A673 (cell line): ENCODE measurements at regions not wholly inside any gene's neighbourhood (a gene's known extent, or its start where the extent isn't known, plus 50 kb on each side); places are given as distances from the start of the nearest gene placed in this dataset.
"Not testable (repeated sequence)": the region's sequence is repeated elsewhere in the genome, so short reads cannot be mapped to it uniquely, and the experiment has no call there.

Source experiments
- EZH2 ChIP-seq: fragments of 200-600 bp; sonication (generic); IDR thresholded peaks from 2 replicates; pipeline ENCODE4 v1.6.1; 2017; ENCODE audit warnings: borderline replicate concordance, low read depth, mild to moderate bottlenecking, mixed read lengths, antibody characterized with exemption, low read length; ENCODE audit not compliant: poor library complexity, severe bottlenecking
- TF ChIP-seq, protein P1 (sequence below): fragments of 300-800, 200-600 bp; sonication (generic); conservative IDR thresholded peaks from 2 replicates; pipeline ENCODE4 v1.5.1; 2017; ENCODE audit warnings: low read depth, mild to moderate bottlenecking, antibody characterized with exemption, low read length, moderate library complexity, mixed read lengths

DNA sequence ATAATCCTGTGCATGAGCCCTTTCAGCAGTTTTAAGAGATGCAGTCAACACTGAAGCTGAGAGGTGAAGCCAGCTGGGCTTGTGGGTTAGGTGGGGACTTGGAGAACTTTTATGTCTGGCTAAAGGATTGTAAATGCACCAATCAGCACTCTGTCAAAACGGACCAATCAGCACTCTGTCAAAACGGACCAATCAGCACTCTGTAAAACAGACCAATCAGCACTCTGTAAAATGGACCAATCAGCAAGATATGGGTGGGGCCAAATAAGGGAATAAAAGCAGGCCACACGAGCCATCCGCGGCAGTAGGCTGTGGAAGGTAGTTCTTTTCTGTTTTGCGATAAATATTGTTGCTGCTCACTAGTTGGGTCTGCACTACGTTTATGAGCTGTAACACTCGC lies 374.7 kb downstream of the NPIPA8 start:
- TF ChIP-seq, protein P1, sequence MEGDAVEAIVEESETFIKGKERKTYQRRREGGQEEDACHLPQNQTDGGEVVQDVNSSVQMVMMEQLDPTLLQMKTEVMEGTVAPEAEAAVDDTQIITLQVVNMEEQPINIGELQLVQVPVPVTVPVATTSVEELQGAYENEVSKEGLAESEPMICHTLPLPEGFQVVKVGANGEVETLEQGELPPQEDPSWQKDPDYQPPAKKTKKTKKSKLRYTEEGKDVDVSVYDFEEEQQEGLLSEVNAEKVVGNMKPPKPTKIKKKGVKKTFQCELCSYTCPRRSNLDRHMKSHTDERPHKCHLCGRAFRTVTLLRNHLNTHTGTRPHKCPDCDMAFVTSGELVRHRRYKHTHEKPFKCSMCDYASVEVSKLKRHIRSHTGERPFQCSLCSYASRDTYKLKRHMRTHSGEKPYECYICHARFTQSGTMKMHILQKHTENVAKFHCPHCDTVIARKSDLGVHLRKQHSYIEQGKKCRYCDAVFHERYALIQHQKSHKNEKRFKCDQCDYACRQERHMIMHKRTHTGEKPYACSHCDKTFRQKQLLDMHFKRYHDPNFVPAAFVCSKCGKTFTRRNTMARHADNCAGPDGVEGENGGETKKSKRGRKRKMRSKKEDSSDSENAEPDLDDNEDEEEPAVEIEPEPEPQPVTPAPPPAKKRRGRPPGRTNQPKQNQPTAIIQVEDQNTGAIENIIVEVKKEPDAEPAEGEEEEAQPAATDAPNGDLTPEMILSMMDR, result not testable (repeated sequence)
- not testable (repeated sequence) for TF ChIP-seq EZH2
